Left lobe of liver (tissue), 2 donors: ENCODE measurements at regions not wholly inside any gene's neighbourhood (a gene's known extent, or its start where the extent isn't known, plus 50 kb on each side); places are given as distances from the start of the nearest gene placed in this dataset.

Experiments
- ATAC-seq: fragments of 200-7000 bp; cut with Tn5 transposase; one replicate; pipeline ENCODE4 v1.9.1; 2020; ENCODE audit warnings: mild to moderate bottlenecking, moderate library complexity
- DNase-seq: peaks from one replicate; pipeline ENCODE4 v3.0.0-alpha.2; 2020; ENCODE audit warnings: low spot score
- donor health status: DM: no; HTN: no; CAD: no; lungs with moderate emphysema.
- donor health status: DM: no; HTN: yes; CAD: no.

DNA sequence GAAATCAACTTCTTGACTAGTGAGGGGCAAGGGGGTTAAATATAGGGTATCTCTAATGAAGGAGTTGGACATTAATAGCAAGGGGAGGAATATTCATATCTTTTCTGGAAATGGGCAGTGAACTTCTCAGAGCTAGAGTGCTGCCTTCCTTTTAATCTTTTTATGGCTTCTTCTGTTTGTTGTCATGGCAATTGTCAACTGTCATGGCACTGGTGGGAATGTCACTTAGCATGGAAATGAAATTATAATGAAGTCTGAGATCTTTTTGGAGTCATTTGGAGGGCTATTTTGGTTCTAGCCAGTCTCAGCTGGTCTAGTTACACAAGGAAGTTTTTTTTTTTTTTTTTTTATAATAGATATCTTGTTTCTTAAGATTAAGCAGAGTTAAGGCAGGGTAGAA, 250.2 kb downstream of the AASDHPPT start:
- no peak for ATAC-seq
- no peak for DNase-seq

DNA sequence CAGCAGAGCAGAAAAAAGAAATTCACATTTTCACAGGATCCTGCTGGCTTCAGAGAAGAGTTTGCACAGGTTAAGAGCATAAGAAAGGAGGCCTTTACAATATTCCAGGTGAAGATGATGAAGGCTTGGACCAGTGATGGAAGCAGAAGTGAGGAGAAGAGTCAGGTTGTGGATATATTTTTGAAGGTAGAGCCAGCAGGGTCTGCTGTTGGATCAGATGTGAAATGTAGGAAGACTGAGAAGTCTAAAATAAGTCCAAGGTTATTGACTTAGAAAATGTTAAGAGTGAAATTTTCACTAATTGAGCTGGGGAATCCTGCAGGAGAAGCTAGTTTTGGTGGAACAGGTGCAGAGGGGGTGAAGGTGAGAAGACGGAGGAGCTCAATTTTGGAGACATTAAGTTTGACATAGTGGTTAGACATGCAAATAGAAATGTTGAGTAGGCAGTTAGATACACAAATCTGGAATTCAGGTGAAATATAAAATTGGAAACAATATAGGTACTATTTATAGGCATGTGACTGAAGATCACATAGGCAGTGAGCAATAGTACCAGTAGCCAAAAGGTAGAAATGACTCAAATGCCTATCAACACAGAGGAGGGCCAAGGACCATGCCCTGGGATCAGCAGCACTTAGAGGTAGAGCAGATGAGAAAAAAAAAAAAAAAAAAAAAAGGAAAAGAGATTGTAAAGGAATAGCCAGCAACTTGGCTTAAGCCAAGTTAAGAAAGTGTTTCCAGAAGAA, 252.0 kb downstream of the AASDHPPT start:
- DNase-seq (no peak), ATAC-seq (no peak)

DNA sequence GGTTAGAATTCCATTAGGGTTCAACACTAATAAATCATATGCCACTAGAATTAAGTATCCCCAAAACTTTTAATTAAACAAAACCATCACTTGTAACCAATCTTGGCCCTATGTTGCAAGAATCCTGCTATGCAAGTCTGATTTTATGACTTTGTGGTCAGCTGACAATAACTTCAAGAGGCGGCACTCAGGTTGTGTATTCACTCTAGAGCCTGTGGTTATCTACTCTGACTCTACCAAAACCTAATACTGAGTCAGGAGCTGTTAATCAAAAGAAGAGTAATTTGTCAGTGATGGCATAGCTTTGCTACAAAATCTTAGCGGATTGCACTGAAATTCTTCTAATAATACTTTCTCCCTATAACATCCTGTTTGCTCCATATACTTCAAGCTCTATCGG, 253.7 kb downstream of the AASDHPPT start:
- no peak for DNase-seq
- ATAC-seq: no peak

DNA sequence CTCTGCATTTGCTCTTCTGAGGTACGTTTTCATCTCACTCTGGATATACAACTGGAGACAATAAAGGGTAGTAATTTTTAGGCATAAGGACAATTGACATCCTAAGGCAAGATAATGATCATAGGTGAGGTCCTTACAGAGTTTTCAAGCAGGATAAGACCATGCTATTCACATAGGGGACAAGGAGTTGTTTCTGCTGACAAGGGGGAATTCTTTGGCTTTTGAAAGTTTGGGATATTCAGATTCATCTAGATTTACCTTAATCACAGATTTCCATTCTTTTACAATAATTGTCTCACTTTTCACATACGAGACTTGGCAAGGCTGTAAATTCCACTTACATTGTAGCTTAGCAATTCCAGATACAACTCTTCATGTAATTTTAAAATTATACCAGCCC, 256.2 kb downstream of the AASDHPPT start:
- ATAC-seq (no peak), DNase-seq (no peak)

DNA sequence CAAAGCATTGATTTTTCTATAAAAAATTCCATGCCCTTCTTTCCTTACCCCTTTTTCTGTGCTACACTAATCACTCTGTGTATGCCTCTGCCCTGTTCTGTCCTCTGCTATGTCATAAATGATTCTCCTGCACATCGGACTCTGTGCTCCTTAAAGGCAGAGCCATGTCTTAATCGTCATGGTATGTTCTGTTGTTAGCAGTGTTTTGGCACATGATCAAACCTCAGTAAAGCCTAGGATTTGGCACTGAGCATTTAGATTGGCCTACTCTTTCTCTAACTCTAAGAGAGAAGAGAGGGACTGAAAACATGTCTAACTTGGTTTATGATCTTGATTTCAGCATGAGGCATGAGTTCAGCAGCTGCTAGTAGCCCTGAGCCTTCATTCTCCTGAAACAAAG, 266.9 kb downstream of the AASDHPPT start:
- ATAC-seq (no peak), DNase-seq (no peak)

- ATAC-seq (no peak), DNase-seq (no peak)
These were observed 267.5 kb downstream of the AASDHPPT start for GRCh38 chr11:106344966-106345365.

GRCh38 chr11:106353031-106353430, 275.6 kb downstream of the AASDHPPT start:
- no peak for DNase-seq

GRCh38 chr11:106369224-106369623, 291.8 kb downstream of the AASDHPPT start:
- no peak for ATAC-seq
- DNase-seq: no peak

More at GRCh38 chr11:106353031-106353430, 275.6 kb downstream of the AASDHPPT start:
- ATAC-seq: no peak

- ATAC-seq (no peak), DNase-seq (no peak)
These were observed 301.2 kb downstream of the AASDHPPT start for GRCh38 chr11:106378513-106379179.

- no peak for ATAC-seq
- no peak for DNase-seq
These were observed 301.8 kb downstream of the AASDHPPT start for GRCh38 chr11:106379265-106379664.

- ATAC-seq (no peak), DNase-seq (no peak)
These were observed 302.2 kb downstream of the AASDHPPT start for GRCh38 chr11:106379712-106380111.

- DNase-seq (no peak), ATAC-seq (no peak)
These were observed 304.4 kb downstream of the AASDHPPT start for GRCh38 chr11:106381895-106382294.

- no peak for ATAC-seq
- DNase-seq: no peak
These were observed 307.0 kb downstream of the AASDHPPT start for GRCh38 chr11:106384429-106384828.

GRCh38 chr11:106386519-106386918, 309.1 kb downstream of the AASDHPPT start:
- DNase-seq: no peak
- ATAC-seq: no peak

GRCh38 chr11:106389101-106389500, 311.6 kb downstream of the AASDHPPT start:
- DNase-seq: no peak
- ATAC-seq: no peak

GRCh38 chr11:106390078-106390477, 312.6 kb downstream of the AASDHPPT start:
- DNase-seq (no peak), ATAC-seq (no peak)

GRCh38 chr11:106391771-106392420, 314.4 kb downstream of the AASDHPPT start:
- DNase-seq: no peak
- ATAC-seq: no peak

GRCh38 chr11:106395716-106396349, 318.4 kb downstream of the AASDHPPT start:
- ATAC-seq: no peak
- DNase-seq: no peak

DNA sequence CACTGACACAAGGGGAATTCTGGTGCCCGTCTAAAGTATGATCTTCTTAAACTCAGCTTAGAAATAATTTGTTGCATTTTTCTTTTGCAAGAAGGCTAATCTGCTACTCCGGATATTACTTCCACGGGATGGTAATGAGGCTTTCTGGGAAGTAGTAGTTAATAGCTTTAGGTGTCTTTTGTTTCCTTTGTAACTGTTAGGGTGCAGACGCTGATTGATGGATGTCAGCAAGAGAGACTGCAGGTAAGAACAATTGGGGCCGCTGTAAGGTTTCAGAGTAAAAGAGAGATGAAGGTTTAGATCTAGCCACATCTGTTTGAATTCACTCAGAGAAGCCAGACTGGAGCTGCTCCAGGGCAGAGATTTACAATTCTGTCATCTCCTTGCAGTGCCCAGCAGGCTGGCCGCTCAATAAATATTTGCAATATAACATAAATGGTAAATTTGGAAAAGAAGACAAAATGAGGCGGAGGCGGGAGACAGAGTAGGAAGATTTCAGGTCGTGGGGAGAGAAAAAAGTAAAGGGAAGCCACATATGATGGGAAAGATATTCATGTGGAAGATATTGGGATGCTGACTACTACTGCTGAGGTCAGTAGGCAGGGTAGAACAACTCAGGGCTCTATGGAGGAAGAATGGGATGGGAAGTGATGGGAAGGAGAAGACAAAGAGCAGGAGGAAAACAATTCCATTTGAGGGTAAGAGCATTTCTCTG, 320.5 kb downstream of the AASDHPPT start:
- ATAC-seq (no peak), DNase-seq (no peak)

GRCh38 chr11:106398502-106399075, 321.1 kb downstream of the AASDHPPT start:
- no peak for DNase-seq

More at GRCh38 chr11:106398502-106399075, 321.1 kb downstream of the AASDHPPT start:
- ATAC-seq: no peak
